DMS 273 (cell line): ENCODE measurements at regions not wholly inside any gene's neighbourhood (a gene's known extent, or its start where the extent isn't known, plus 50 kb on each side); places are given as distances from the start of the nearest gene placed in this dataset.
A peak's percentile ranks its signal among the peaks of the same experiment; 100 is the strongest.

Experiments used
- DNase-seq: peaks from one replicate; lab custom pipeline; 2025; ENCODE audit not compliant: unreplicated experiment; lab: John Stamatoyannopoulos, UW

DNA sequence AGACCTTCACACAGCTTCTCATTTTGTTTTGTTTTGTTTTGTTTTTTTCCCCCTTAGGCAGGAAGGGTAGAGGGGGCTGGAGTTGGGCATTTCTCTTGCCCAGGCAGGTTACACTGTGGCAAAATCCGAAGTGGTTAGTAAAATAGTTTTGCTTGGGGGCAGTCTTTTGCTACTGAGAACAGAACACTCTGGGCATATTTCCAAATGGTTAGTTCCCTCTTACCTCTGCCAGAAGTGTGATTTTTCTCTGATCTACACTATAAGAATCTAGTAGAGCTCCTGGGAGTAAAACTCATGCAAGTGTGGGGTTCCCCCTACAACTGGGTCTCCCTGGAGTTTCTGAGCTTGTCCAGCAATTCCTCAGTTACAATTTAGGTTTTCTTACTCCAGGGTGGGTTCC, 61.7 kb downstream of the NPS start:
- no peak for DNase-seq

DNA sequence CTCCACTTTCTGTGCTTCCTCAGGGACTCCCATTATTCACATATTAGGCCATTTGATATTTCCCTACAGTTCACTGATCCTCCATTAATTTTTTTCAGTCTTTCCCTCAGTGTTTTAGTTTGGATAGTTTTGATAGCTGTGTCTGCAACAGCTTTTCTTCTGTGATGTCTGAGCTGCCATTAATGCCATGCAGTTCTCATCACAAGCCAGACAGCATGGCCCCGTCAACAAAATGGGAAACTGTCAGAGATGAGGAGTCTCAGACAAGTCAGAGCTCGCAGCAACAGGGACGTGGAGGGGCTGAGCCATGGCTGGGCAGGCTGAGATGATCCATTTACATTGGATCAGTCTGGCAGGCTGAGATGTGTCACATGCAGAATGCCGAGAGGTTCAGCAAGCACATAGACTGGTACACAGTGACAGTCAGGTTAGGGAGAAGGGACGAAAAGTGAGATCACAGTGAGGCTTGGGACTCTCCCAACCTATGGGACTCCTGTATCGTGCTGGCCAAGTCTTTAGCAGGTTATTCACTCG, 65.4 kb downstream of the NPS start:
- DNase-seq = no peak

DNA sequence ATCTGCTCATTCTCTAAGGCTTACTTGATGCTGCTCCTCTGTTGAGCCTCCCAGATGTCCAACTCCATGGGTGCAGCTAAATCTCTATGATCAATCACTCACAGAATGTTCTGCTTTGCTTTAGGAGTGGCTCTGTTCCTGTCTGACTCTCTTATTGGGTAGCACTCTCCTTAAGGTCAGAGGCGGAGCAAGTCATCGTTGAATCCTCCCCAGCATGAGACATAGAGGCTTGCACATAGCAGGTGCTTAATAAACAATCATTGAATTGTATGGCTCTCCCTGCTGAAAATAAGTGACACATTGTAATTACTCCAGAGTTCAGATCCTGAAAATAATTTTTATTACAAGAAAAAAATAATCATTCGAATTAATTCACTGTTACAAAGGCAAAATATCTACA, 69.7 kb downstream of the NPS start:
- no peak for DNase-seq

DNA sequence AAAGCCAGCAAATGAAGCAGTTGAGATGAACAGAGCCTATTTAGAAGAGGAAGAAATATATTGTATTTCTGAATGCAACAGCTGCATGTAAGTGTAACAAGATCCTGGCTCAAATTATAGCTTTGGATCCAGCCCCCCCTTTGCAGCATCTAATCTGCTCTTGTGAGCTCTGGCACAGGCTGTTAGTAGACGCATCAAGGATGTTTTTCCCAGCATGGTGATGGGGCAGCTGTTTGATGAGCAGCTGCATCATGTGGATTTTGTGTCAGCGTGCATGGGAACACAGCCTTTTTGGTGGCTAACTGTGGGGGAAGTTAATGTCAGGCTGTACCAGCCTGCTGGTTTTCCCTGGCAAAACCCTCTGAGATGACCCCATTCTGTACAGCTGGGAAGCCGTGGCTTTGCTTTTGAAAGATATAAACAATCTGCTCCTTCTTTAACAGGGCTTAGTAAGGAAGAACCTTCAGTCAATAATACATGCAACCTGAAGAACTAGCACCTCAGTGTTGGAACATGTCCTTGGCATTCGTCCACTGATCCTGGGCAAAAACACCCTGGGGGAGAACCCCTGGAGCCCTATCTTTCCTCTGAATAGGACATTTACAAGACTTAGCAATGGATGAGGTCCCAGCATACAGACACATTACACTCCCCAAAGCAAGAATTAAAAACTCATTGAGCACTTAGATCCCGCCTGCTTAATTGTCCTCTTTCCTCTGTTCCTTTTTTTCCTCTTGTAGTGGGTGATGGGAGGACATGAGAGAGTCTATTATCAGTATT, 70.6 kb downstream of the NPS start:
- peak; percentile 50 for DNase-seq

- DNase-seq = peak; percentile 2
These were observed 86.8 kb downstream of the NPS start for GRCh38 chr10:127635882-127636281.

- no peak for DNase-seq
These were observed 88.1 kb upstream of the FOXI2 start for GRCh38 chr10:127648885-127649284.

GRCh38 chr10:127649642-127650041, 87.3 kb upstream of the FOXI2 start:
- peak; percentile 53 for DNase-seq

DNA sequence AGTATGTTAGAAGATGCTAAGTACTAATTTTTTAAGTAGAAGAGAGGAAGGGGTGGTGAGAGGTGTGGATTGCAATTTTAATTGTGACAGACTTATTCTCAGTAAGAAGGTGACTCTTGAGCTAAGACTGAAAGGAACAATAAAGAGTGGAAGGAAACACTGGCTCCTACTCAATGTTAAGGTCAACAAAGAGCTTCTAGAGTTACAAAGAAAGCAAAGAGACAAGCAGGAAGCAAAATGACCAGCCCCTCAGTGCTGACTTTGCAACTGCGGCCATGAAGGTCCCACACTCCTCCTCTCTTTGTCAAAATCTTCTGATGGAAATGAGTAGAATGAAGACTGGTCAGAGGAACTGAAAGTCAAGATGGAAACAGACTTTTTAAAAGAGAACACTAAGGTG, 79.9 kb upstream of the FOXI2 start:
- no peak for DNase-seq

- DNase-seq = peak; percentile 67
These were observed 60.6 kb upstream of the FOXI2 start for GRCh38 chr10:127676430-127676829.

DNA sequence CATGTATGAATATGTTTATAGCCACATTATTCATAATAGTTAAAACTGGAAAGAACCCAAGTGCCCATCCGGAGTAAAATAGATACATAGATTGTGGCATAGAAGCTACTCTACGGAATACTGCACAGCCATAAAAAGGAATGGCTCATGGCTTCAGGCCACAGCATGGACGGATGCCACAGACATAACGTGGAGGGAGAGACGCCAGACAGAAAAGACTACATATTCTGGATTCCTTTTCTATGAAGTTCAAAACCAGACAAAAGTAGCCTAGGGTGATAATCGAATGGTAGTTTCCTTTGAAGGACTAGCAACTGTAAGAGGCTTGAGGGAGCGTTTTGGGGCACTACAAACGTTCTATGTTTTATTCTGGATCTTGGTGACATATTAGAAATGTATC, 58.9 kb upstream of the FOXI2 start:
- no peak for DNase-seq

GRCh38 chr10:127679642-127680255, 57.2 kb upstream of the FOXI2 start:
- DNase-seq = peak; percentile 28
